ENCODE measurements at regions not wholly inside any gene's neighbourhood (a gene's known extent, or its start where the extent isn't known, plus 50 kb on each side); places are given as distances from the start of the nearest gene placed in this dataset.

- FAIRE-seq, result no peak
- intact Hi-C loops (cut with micrococcal nuclease), result no loop called here
Observed at GRCh38 chr13:108070925-108071324, 144.4 kb downstream of the LIG4 start.

DNA sequence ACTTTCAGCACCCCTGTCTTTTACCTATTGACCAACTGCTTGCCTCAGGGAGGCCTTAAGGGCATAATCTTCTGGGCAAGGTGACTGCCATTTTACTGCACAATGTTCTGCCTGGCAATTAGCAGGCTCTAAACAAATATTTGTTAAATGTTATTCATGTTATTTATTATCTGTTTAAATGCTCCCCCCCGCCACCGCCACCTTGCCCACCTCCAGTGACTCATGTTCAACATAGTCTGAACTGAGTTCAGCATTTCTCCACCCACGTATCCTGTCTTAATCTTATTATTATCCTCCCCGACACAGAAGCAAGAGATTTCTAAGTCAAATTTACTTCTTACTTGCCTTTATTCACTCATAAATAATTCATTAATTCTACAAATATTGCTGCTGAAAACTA, 144.8 kb downstream of the LIG4 start:
- Histone ChIP-seq H3K4me3 (replicated peaks in 1 of 3; ENCODE audit: insufficient read depth in 1 of 3, low read depth in 1 of 3, low read length in 3 of 3) (no peak overlapping the region), H3K27me3 (ENCODE audit: control insufficient read depth in 2 of 2, insufficient read depth in 2 of 2, low read length in 2 of 2) (no peaks in the 10 kb centered on the region), H3K36me3 (ENCODE audit: control insufficient read depth in 2 of 2, extremely low read depth in 1 of 2, insufficient read depth in 2 of 2, low read length in 2 of 2) (no peaks in the 10 kb centered on the region), H3K9ac (replicated peaks; ENCODE audit: extremely low read depth, insufficient read depth, low read length) (no peak overlapping the region), H3K9me1 (replicated peaks; ENCODE audit: control insufficient read depth, extremely low read depth, insufficient read depth, low read length) (no peaks in the 10 kb centered on the region), H3K9me3 (replicated peaks; ENCODE audit: control insufficient read depth, insufficient read depth, low read length) (peaks cover 2% of the 10 kb centered on the region), H3K79me2 (ENCODE audit: control insufficient read depth, insufficient read depth, low read length) (no peaks in the 10 kb centered on the region), H3K4me2 (ENCODE audit: insufficient read depth, low read length) (no peak overlapping the region), H3K27ac (ENCODE audit: insufficient read depth, low read depth, low read length) (no peak overlapping the region), H4K20me1 (replicated peaks; ENCODE audit: control insufficient read depth, extremely low read depth, insufficient read depth, low read length) (no peaks in the 10 kb centered on the region), H3K4me1 (ENCODE audit: control insufficient read depth, extremely low read depth, insufficient read depth, low read length) (no peaks in the 10 kb centered on the region), H2AFZ (ENCODE audit: low read depth, low read length) (no peak overlapping the region)
- no TSS peak for BruUV-seq (replicated peaks)
- no peak for FAIRE-seq
- intact Hi-C loops (cut with micrococcal nuclease), result no loop called here
- ChIA-PET CTCF (no interaction called here), POLR2A (no interaction called here)
- DNase-seq (ENCODE audit: low read depth, low spot score), result no peak
- dilution Hi-C loops (cut with MboI; ENCODE audit: extremely low pct_ligation_motif_present, low sequenced_read_pairs), result no loop called here
- no peak for TF ChIP-seq POLR2A (IDR thresholded peaks at IDR 0.05; ENCODE audit: low read depth, low read length)
- TF ChIP-seq CTCF (IDR thresholded peaks at IDR 0.05; ENCODE audit: extremely low read depth in 1 of 2, insufficient read depth in 1 of 2, low read depth in 1 of 2, low read length in 2 of 2), result no peak
- TF ChIP-seq GATA2 (IDR thresholded peaks at IDR 0.05; ENCODE audit: insufficient read depth, insufficient read length, low read depth, low read length), result no peak

More at GRCh38 chr13:108070925-108071324, 144.4 kb downstream of the LIG4 start:
- no peaks in the 10 kb centered on the region for H3K27me3 ChIP-seq (ENCODE audit: control insufficient read depth in 2 of 2, insufficient read depth in 2 of 2, low read length in 2 of 2)
- no peak overlapping the region for H2AFZ ChIP-seq (ENCODE audit: low read depth, low read length)
- ChIA-PET CTCF (no interaction called here), POLR2A (no interaction called here)
- no TSS peak for BruUV-seq (replicated peaks)
- H3K4me3 ChIP-seq (replicated peaks in 1 of 3; ENCODE audit: insufficient read depth in 1 of 3, low read depth in 1 of 3, low read length in 3 of 3), result no peak overlapping the region
- TF ChIP-seq JUN (IDR thresholded peaks at IDR 0.05; ENCODE audit: borderline replicate concordance, insufficient read depth, insufficient read length, low read depth) (no peak), POLR2AphosphoS5 (IDR thresholded peaks at IDR 0.05; ENCODE audit: insufficient read depth, low read depth, low read length) (no peak)
- peaks cover 2% of the 10 kb centered on the region for H3K9me3 ChIP-seq (replicated peaks; ENCODE audit: control insufficient read depth, insufficient read depth, low read length)
- no peak overlapping the region for H3K4me2 ChIP-seq (ENCODE audit: insufficient read depth, low read length)
- no peaks in the 10 kb centered on the region for H3K36me3 ChIP-seq (ENCODE audit: control insufficient read depth in 2 of 2, extremely low read depth in 1 of 2, insufficient read depth in 2 of 2, low read length in 2 of 2)
- dilution Hi-C loops (cut with MboI; ENCODE audit: extremely low pct_ligation_motif_present, low sequenced_read_pairs), result no loop called here
- H3K9ac ChIP-seq (replicated peaks; ENCODE audit: extremely low read depth, insufficient read depth, low read length), result no peak overlapping the region
- H3K79me2 ChIP-seq (ENCODE audit: control insufficient read depth, insufficient read depth, low read length), result no peaks in the 10 kb centered on the region
- H3K27ac ChIP-seq (ENCODE audit: insufficient read depth, low read depth, low read length), result no peak overlapping the region
- H3K9me1 ChIP-seq (replicated peaks; ENCODE audit: control insufficient read depth, extremely low read depth, insufficient read depth, low read length), result no peaks in the 10 kb centered on the region
- H3K4me1 ChIP-seq (ENCODE audit: control insufficient read depth, extremely low read depth, insufficient read depth, low read length), result no peaks in the 10 kb centered on the region
- no peak for DNase-seq (ENCODE audit: low read depth, low spot score)
- no peaks in the 10 kb centered on the region for H4K20me1 ChIP-seq (replicated peaks; ENCODE audit: control insufficient read depth, extremely low read depth, insufficient read depth, low read length)
